RWPE2 (cell line): ENCODE measurements at regions not wholly inside any gene's neighbourhood (a gene's known extent, or its start where the extent isn't known, plus 50 kb on each side); places are given as distances from the start of the nearest gene placed in this dataset.

ENCODE experiments used
- ATAC-seq: fragments of 200-7000 bp; cut with Tn5 transposase; 3 replicates; pipeline ENCODE4 v1.9.1; 2021; ENCODE audit warnings: low read depth
- DNase-seq: peaks from one replicate; pipeline ENCODE4 v3.0.0-alpha.2; 2020; ENCODE audit warnings: low spot score
- H3K27ac ChIP-seq: fragments of 450-650 bp; 2 replicates; pipeline ENCODE4 v1.5.1; 2017; ENCODE audit warnings: mild to moderate bottlenecking; ENCODE audit not compliant: poor library complexity, severe bottlenecking
- H3K27me3 ChIP-seq: fragments of 250-450 bp; sonication (Bioruptor Pico); 2 replicates; pipeline ENCODE4 v1.5.1; 2021; ENCODE audit warnings: mild to moderate bottlenecking, moderate library complexity; ENCODE audit not compliant: insufficient read depth, poor library complexity, severe bottlenecking
- H3K36me3 ChIP-seq: fragments of 250-450 bp; sonication (Bioruptor Pico); 2 replicates; pipeline ENCODE4 v1.5.1; 2020; ENCODE audit warnings: low read depth, mild to moderate bottlenecking, moderate library complexity
- H3K4me1 ChIP-seq: fragments of 250-450 bp; sonication (Bioruptor Pico); 2 replicates; pipeline ENCODE4 v1.5.1; 2021; ENCODE audit warnings: mild to moderate bottlenecking, moderate library complexity; ENCODE audit not compliant: insufficient read depth, poor library complexity, severe bottlenecking
- H3K4me3 ChIP-seq: fragments of 250-450 bp; sonication (Bioruptor Pico); 2 replicates; pipeline ENCODE4 v1.5.1; 2021; ENCODE audit warnings: mild to moderate bottlenecking, moderate library complexity; ENCODE audit not compliant: severe bottlenecking
- H3K9me3 ChIP-seq: fragments of 250-450 bp; sonication (Bioruptor Pico); 2 replicates; pipeline ENCODE4 v1.5.1; 2021; ENCODE audit warnings: mild to moderate bottlenecking, moderate library complexity; ENCODE audit not compliant: severe bottlenecking
- TF ChIP-seq, protein P1 (sequence below): fragments of 450-650 bp; IDR thresholded peaks from one replicate; pipeline ENCODE4 v1.5.1; 2017; ENCODE audit warnings: mild to moderate bottlenecking, moderate library complexity; ENCODE audit not compliant: poor library complexity, severe bottlenecking

DNA sequence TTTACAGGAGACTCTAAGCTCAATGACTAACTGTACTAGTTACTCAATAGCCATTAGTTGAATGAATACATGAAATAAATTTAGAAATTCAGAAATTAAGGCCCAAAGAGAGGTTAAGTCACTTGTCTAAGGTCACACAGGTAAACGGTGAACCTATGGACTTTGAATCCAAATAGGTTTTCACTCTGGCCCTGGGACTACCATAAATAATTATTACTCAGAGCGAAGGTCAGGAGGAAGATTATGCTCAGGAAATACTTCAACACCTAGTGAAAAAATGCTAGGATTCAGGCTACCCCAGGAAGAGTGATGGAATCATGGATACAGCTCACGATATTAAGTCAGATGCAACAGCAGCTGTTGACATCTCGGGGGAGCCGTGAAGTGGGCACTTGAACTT, 417.4 kb downstream of the GABRG2 start:
- Histone ChIP-seq H3K4me3 (no peak overlapping the region), H3K4me1 (peaks cover 4% of the 10 kb centered on the region), H3K9me3 (peaks cover 5% of the 10 kb centered on the region), H3K27ac (no peak overlapping the region), H3K36me3 (no peaks in the 10 kb centered on the region), H3K27me3 (no peaks in the 10 kb centered on the region)
- TF ChIP-seq, protein P1, sequence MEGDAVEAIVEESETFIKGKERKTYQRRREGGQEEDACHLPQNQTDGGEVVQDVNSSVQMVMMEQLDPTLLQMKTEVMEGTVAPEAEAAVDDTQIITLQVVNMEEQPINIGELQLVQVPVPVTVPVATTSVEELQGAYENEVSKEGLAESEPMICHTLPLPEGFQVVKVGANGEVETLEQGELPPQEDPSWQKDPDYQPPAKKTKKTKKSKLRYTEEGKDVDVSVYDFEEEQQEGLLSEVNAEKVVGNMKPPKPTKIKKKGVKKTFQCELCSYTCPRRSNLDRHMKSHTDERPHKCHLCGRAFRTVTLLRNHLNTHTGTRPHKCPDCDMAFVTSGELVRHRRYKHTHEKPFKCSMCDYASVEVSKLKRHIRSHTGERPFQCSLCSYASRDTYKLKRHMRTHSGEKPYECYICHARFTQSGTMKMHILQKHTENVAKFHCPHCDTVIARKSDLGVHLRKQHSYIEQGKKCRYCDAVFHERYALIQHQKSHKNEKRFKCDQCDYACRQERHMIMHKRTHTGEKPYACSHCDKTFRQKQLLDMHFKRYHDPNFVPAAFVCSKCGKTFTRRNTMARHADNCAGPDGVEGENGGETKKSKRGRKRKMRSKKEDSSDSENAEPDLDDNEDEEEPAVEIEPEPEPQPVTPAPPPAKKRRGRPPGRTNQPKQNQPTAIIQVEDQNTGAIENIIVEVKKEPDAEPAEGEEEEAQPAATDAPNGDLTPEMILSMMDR: no peak
- DNase-seq (no peak), ATAC-seq (no peak)

DNA sequence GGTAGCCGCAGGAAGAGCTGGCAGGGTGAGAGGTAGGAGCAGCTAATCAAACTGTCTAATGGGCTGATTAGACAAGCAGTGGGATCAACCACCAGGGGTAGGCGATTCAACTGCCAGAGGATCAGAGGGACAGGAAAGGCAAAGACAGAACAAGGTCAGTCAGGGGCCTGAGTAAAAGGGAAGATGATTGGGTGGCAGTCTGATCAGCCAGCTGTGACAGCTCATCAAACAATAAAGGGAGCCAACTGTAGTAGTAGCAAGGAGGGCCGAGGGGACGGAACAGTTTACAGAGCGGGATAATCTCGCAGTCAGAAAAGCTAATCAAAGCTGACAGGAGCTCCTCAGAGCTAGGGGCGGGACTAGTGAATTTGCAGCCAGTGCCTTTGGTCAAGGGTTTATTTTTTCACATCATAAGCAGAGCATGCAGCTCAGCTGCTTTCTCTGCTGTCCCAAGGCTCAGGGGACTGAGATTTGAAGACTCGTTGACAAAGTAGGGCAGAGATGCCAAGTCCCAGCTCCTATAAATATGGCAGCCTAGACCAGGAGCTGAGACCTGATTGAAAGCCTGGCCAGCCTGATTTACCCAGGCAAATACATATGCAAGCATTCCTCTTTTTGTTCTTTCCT, 418.2 kb downstream of the GABRG2 start:
- Histone ChIP-seq H3K27ac (no peak overlapping the region), H3K36me3 (no peaks in the 10 kb centered on the region), H3K27me3 (no peaks in the 10 kb centered on the region), H3K4me3 (no peak overlapping the region), H3K9me3 (peaks cover 5% of the 10 kb centered on the region), H3K4me1 (peaks cover 4% of the 10 kb centered on the region)
- no peak for DNase-seq
- TF ChIP-seq, protein P1: no peak
- no peak for ATAC-seq

DNA sequence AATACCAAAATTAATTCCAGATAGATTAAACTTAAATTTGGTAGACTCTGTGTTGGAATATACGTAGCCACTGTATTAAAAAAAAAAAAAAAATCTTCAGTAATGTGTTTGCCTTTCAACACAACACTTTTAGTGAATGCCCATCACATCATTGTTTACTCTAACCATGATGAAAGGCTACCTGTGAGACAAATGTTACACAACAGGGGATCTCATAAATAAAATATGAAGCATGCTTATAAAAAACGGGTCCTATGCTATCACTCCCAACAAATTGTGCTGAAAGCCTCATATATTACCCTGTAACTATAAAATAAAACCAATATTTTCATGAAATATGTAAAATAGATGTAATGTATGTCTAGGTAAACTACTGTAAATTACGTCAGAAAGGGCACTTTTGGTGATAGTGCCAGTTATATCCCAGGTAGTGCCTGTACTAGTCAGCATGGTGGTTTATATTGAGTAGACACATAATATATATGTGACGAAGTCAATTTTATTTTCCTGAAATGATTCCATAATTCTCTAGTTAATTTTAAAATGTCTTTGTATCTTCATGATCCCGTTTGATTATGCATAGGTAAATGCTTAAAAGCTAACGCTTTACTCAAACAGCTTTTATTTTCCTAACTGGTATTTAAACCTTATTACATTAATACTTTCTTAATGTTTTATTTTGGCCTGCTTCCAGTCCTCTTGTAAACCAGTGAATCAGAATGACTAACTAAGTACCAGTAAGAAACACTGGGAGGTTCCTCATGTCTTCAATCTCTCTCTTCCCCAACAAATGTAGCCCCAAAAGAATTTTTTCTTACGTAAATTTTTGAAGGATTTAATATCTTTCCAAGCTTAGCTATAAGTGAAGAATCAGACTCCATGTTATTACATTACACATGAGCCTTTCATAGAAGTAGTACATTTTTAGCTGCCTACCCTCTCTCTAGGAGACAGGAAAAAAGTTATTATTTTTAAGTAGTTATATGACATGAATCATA, 420.3 kb downstream of the GABRG2 start:
- Histone ChIP-seq H3K27me3 (no peaks in the 10 kb centered on the region), H3K27ac (peak overlapping the region; percentile 11), H3K4me1 (peaks cover 4% of the 10 kb centered on the region), H3K4me3 (no peak overlapping the region), H3K36me3 (no peaks in the 10 kb centered on the region), H3K9me3 (peaks cover 5% of the 10 kb centered on the region)
- DNase-seq (no peak), ATAC-seq (peak; percentile 80)
- TF ChIP-seq, protein P1: no peak

DNA sequence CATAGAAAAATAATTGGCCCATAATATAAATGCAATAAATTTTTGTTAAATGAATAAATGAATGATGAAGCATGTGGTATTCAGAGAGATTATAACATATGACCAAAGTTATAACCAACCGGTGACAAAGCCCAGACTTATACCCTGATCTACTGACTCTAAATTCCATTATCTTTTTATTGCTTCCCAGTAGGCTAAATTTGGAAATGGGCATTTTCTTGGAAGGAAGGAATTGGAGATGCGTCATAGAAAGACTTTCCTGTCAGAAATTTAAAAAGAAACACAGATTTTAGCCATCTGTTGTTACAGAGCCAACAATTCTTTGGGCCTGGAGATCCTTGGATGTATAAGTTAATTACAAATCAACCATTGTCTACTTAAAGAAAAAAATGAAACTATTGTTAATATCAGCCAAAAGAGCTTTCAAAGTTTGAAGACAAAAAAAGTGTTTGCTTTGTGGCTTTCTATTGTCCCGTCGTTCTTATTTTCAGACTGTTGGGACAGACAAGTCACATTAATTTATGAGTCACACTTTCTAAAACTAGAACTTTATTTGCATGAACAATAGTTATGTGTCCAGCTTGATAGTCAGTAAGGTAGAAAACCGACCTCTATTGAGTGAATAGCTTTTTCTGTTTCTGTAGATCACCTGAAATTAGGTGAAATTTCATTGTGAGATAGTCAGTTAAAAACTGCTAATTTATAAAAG, 428.7 kb downstream of the GABRG2 start:
- Histone ChIP-seq H3K9me3 (no peaks in the 10 kb centered on the region), H3K27me3 (no peaks in the 10 kb centered on the region), H3K36me3 (no peaks in the 10 kb centered on the region), H3K4me1 (no peaks in the 10 kb centered on the region), H3K27ac (no peak overlapping the region), H3K4me3 (no peak overlapping the region)
- no peak for DNase-seq
- TF ChIP-seq, protein P1: no peak
- ATAC-seq: no peak
